ENCODE measurements at regions not wholly inside any gene's neighbourhood (a gene's known extent, or its start where the extent isn't known, plus 50 kb on each side); places are given as distances from the start of the nearest gene placed in this dataset.
"Not testable (repeated sequence)": the region's sequence is repeated elsewhere in the genome, so short reads cannot be mapped to it uniquely, and the experiment has no call there.

DNA sequence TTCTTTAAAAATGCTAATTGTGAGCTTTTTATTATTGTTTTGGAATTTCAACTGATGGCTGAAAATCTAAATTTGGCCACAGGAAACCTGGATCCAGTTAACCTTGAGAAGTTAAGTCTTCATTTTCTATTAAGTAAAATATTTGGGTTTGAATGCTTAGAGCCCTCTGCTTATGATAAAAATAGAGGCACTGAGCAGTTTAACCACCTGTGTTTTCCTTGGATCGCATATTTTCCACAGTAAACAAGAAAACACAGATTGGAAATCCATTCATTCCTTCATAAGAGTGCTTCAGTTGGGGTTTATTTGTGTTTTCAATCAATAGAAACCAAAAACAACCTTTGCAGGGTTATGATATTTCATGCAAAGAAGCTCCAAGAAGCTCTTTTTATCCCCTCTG is 77.2 kb upstream of the HES1 start:
- DNase-seq (ENCODE audit: extremely low read depth in 1 of 11, low read depth in 9 of 11, low spot score in 4 of 11): no peak

GRCh38 chr3:194061421-194062030 is 74.4 kb upstream of the HES1 start:
- no peak for DNase-seq (ENCODE audit: extremely low read depth in 1 of 11, low read depth in 9 of 11, low spot score in 4 of 11)

DNA sequence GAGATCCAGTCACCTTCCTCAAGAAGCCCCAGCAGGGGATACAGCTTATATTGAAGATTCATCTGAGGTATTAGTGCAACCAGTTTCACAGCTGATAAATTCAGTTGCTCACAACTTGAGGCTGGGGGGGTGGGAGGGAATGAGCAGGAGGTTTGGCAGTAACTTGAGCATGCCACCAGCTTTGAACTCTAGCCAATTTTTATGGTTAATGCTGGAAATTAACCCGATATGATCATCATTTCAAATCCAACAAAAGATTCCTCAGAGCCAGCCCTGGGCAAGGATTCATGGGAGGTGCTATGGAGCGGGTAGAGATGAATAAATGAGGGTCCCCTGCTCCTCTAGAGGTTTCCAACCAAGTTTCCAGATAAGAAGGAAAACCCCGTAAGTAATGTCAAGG is 73.1 kb upstream of the HES1 start:
- no peak for DNase-seq (ENCODE audit: extremely low read depth in 1 of 11, low read depth in 9 of 11, low spot score in 4 of 11)

- DNase-seq (ENCODE audit: extremely low read depth in 1 of 11, low read depth in 9 of 11, low spot score in 4 of 11): no peak
Measured at GRCh38 chr3:194064380-194065332, 71.3 kb upstream of the HES1 start.

GRCh38 chr3:194067327-194067726 is 68.6 kb upstream of the HES1 start:
- DNase-seq (ENCODE audit: extremely low read depth in 1 of 11, low read depth in 9 of 11, low spot score in 4 of 11): not testable (repeated sequence)

- no peak for DNase-seq (ENCODE audit: extremely low read depth in 1 of 11, low read depth in 9 of 11, low spot score in 4 of 11)
Measured at GRCh38 chr3:194067949-194068362, 68.0 kb upstream of the HES1 start.

DNA sequence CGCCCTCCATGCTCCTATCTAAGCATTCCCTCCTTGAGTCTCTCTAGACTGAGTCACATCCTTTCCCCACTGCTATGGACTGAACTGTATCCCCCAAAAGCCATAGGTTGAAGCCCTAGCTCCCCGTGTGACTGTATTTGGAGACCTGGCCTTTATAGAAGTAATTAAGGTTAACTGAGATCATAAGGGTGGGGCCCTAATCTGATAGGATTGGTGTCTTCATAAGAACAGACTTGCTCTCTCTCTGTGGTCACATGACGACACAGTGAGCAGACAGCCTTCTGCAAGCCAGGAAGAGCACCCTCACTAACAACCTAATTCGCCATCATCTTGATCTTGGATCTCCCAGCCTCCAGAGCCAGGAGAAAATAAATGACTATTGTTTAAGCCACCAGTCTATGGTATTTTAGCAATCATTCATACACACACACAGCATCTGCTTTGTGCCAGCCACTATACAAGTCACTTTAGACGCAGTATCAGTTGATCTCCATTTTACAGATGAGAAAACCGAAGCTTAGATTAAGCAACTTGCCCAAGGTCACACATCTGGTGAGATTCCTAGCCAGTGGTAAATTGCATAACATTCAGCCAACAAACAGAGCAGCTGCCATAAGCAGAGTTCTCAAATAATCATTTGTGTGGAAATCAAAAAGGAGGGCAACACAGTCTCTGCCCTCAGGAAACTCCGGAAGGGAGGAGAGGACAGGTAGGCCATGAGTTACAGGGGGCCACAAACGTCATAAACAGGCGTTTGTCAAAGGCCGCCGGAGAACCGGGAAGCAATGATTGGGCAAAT is 66.3 kb upstream of the HES1 start:
- DNase-seq (ENCODE audit: extremely low read depth in 1 of 11, low read depth in 9 of 11, low spot score in 4 of 11): no peak

DNA sequence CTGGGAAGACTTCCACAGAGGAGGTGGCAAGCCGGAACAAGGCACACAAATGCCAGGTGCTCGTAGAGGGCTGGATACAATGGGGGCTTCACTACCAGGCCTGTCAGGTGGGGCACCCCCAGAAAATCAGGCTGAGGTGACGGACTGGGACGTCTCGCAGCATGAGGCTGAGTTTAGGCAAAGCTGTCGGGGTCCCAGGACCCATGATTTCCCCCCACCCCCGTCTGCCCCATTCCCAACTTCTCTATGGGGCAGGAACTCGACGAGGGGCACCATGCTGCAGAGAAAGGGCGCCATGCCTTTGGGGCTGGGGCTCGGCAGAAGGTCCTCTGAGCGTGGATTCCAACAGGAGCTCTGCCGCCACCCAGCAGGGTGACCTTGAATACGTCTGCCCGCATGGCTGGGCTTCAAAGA is 65.7 kb upstream of the HES1 start:
- DNase-seq (ENCODE audit: extremely low read depth in 1 of 11, low read depth in 9 of 11, low spot score in 4 of 11): no peak

- DNase-seq (ENCODE audit: extremely low read depth in 1 of 11, low read depth in 9 of 11, low spot score in 4 of 11): peak in 10 of 11 donors; percentile 64 to 82 (median 77)
Measured at GRCh38 chr3:194070634-194071409, 65.1 kb upstream of the HES1 start.

DNA sequence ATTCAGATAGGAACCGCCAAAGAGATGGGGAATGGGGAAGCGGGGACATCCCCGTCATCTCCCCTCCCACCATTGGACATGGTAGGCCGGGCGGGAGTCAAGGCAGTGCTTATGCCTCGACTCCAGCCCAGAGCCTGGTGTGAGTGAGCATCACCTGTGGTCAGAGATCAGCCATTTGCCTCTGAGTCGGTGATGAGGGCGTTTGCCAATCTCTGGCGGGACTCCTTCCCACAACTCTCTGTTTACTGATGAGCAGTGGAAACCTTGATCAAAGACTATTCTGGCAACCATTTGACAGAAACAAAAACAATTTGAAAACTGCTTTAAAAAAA is 63.9 kb upstream of the HES1 start:
- no peak for DNase-seq (ENCODE audit: extremely low read depth in 1 of 11, low read depth in 9 of 11, low spot score in 4 of 11)

GRCh38 chr3:194072691-194073279 is 63.2 kb upstream of the HES1 start:
- no peak for DNase-seq (ENCODE audit: extremely low read depth in 1 of 11, low read depth in 9 of 11, low spot score in 4 of 11)

DNA sequence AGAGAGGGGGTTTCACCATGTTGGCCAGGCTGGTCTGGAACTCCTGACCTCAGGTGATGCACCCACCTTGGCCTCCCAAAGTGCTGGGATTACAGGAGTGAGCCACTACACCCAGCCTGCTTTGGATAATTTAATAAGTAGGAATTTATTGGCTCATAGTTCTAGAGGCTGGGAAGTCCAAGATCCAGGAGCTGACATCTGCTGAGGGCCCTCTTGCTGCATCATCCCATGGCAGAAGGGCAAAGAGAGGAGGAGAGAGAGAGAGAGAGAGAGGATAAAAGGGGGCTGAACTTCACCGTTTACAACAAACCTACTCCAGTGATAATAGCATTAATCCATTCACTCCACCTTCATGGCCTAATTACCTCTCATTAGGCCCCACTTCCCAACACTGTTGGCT is 62.0 kb upstream of the HES1 start:
- DNase-seq (ENCODE audit: extremely low read depth in 1 of 11, low read depth in 9 of 11, low spot score in 4 of 11): no peak

GRCh38 chr3:194075088-194075615 is 60.8 kb upstream of the HES1 start:
- no peak for DNase-seq (ENCODE audit: extremely low read depth in 1 of 11, low read depth in 9 of 11, low spot score in 4 of 11)

DNA sequence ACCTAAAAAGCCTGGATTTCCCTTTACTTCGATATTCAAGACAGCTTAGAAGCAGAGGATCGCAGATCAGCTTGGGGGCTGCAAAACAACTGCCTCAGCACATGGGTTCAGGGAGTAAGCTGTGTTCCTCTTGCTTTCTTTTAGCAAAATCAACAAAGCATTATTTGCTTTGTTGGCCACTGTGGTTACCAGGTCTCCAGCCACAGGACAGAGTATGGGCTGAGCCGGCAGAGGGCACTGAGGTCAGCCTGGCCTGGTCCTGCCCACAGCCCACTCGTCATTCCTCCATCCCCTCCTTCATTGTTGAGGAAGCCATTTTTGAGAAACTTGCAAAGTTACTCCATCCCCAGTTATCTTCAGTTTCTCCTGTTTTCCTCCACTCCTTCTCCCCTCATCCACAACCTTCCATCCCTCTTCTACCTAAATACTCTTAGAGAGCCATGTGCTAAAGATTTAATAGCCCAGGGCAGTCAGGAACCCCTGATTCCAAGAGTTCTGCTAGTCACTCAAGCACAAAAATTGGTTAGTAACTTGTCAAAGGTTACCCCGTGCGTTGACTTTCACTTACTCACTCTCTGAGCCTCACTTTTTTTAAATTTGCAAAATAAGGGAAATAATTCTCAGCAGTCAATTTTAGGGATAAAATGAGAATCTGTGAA is 60.0 kb upstream of the HES1 start:
- DNase-seq (ENCODE audit: extremely low read depth in 1 of 11, low read depth in 9 of 11, low spot score in 4 of 11): no peak

DNA sequence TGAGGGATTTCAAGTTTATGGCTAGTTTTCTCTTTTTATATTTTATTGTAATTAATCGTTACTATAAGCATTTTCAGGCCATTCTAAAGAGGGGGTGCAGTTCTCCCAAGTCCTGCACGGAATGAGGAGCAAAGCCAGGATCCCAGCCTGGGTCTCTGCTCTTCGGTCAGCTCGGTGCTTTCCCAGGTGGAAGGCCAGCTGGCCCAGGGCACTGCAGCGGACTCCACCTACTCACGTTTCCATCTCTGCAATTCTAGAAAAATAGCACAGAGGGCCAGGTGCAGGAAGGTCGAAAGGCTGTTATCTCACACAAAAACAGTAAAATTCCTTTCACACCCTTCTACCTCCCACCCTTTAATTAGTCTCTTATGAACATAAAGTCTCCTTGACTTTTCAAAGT is 59.5 kb upstream of the HES1 start:
- DNase-seq (ENCODE audit: extremely low read depth in 1 of 11, low read depth in 9 of 11, low spot score in 4 of 11): no peak

DNA sequence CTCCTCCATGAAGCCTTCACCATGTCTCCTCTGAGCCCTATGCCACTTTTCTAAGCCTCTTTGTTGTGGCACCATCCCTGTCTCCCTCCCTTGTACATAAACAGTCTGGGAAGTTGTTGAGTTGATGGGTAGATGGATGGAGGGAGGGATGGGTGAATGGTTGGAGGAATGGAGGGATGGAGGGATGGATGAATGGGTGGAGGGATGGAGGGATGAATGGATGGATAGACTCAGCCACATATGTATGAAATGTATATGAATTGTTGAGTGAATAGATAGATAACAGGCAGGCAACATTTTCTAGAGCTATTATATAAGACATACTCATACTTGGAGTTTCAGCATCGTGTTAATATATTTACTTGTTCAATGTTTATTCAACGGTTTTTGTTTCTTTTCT is 58.3 kb upstream of the HES1 start:
- no peak for DNase-seq (ENCODE audit: extremely low read depth in 1 of 11, low read depth in 9 of 11, low spot score in 4 of 11)

DNA sequence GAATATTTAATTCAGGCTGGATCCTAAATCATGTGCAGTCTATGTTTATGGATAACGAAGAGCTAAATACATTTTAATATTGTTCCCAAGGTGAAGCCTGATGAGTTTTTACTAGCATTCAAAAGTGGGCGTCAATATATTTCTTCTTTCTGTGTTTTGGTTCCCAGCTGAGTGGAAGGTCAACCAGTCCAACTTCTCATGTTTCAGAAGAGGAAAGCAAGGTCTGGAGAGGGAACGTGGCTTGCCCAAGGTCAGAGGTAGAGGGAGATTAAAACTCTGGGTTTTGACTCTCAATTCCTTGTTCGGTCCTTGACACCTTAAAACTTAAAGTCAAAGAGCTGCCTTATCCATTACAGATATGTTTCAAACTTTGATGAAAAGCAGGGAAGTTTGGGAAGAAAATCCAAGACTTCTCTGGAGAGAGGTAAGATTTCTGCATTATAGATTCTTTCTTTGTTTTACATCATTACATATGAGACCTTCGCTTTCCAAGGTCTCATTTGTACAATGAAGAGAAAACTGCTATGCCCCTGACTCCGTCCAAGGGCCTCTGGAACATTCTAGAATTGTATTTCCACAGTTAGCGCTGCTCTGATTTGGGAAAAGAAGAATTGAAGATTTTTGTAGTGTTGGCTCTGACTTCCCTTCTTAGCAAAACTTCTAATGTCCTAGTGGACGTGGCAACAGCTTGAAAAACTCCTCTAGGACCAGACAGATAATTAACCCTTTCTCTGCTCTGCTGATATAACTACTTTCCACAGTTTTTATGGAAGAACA is 57.7 kb upstream of the HES1 start:
- no peak for DNase-seq (ENCODE audit: extremely low read depth in 1 of 11, low read depth in 9 of 11, low spot score in 4 of 11)

Measured in renal cortex interstitium (tissue), 11 donors.